Lung (tissue), 11 donors: ENCODE measurements at regions not wholly inside any gene's neighbourhood (a gene's known extent, or its start where the extent isn't known, plus 50 kb on each side); places are given as distances from the start of the nearest gene placed in this dataset.

Experiments used
- ATAC-seq: fragments of 200-7000 bp; cut with Tn5 transposase; one replicate; pipeline ENCODE4 v1.9.1; 2020; ENCODE audit warnings: moderate number of reproducible peaks; ENCODE audit not compliant: insufficient read depth, low FRiP score
- DNase-seq, 3 donors: peaks; one replicate each; pipeline ENCODE4 v3.0.0-alpha.2; 2013 to 2017
- H3K27ac ChIP-seq, 2 donors: one replicate each; pipeline ENCODE4 v1.5.1; 2013; ENCODE audit warnings: mild to moderate bottlenecking in 2 of 2, moderate library complexity in 2 of 2, control low read depth in 1 of 2, inconsistent platforms in 1 of 2, low read depth in 1 of 2, low read length in 1 of 2
- H3K27me3 ChIP-seq, 3 donors: one replicate each; pipeline ENCODE4 v1.5.1; 2013; ENCODE audit warnings: low read length in 2 of 3; ENCODE audit not compliant: control insufficient read depth in 3 of 3, insufficient read depth in 3 of 3
- H3K36me3 ChIP-seq, 4 donors: one replicate each; pipeline ENCODE4 v1.5.1; 2013; ENCODE audit warnings: low read length in 4 of 4, mild to moderate bottlenecking in 1 of 4, moderate library complexity in 1 of 4; ENCODE audit not compliant: control insufficient read depth in 4 of 4, insufficient read depth in 4 of 4
- H3K4me1 ChIP-seq, 5 donors: one replicate each; pipeline ENCODE4 v1.5.1; 2013; ENCODE audit warnings: low read length in 5 of 5, mild to moderate bottlenecking in 2 of 5, moderate library complexity in 1 of 5; ENCODE audit not compliant: control insufficient read depth in 5 of 5, insufficient read depth in 5 of 5
- H3K4me3 ChIP-seq: one replicate; pipeline ENCODE4 v1.5.1; 2013; ENCODE audit warnings: mild to moderate bottlenecking, control low read depth, moderate library complexity
- H3K9ac ChIP-seq, 2 donors: one replicate each; pipeline ENCODE4 v1.5.1; 2013; ENCODE audit warnings: low read length in 2 of 2, control low read depth in 1 of 2; ENCODE audit not compliant: insufficient read depth in 1 of 2
- H3K9me3 ChIP-seq, 4 donors: one replicate each; pipeline ENCODE4 v1.5.1; 2013; ENCODE audit warnings: low read length in 3 of 4, mild to moderate bottlenecking in 1 of 4, moderate library complexity in 1 of 4; ENCODE audit not compliant: control insufficient read depth in 4 of 4, insufficient read depth in 3 of 4
- CTCF ChIP-seq: IDR thresholded peaks from 2 replicates; pipeline ENCODE4 v1.5.1; 2012; ENCODE audit warnings: mild to moderate bottlenecking; ENCODE audit errors: control extremely low read depth, extremely low read depth
- WGBS, 2 donors: extraction: QIAGEN DNeasy Blood & Tissue Kit; methylation state at CpG; one replicate each; pipeline ENCODE4 v1.1.7; 2013; 5-methylcytosine and 5-hydroxymethylcytosine counted together
- donor health status: control.
- donor health status: control.
- donor health status: Bipolar disorder and iron deficiency.
- donor health status: healthy.
- donor health status: DM: yes; HTN: yes; CAD: no.

DNA sequence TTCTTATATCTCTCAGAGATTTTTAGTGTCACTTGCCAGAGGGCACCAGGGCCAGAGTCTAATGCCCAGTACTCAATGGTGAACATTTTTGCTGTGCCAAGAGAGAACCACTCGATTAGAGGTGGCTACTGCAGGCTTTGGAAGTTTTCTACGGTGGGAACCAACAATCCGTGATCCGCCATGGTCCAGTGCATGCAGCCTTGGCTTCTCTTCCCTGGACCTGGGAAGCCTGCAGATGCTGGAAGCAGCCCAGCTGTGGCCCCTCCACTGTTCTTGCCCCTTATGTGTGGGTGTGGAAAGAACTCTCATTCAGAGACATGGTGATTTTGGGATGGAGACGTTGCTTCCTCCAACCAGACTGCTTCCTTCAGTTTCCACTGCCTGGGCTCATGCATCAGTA lies 224.2 kb downstream of the TSHZ3 start:
- WGBS, 2 donors: 91 to 93% methylated on average over 5 of the region's 5 CpGs
- Histone ChIP-seq H3K36me3 (no peaks in the 10 kb centered on the region), H3K27ac (no peak overlapping the region), H3K4me1 (no peaks in the 10 kb centered on the region), H3K9ac (no peak overlapping the region), H3K27me3 (no peaks in the 10 kb centered on the region), H3K9me3 (no peaks in the 10 kb centered on the region), H3K4me3 (no peak overlapping the region)
- ATAC-seq (no peak), DNase-seq (no peak)
- TF ChIP-seq CTCF: no peak

DNA sequence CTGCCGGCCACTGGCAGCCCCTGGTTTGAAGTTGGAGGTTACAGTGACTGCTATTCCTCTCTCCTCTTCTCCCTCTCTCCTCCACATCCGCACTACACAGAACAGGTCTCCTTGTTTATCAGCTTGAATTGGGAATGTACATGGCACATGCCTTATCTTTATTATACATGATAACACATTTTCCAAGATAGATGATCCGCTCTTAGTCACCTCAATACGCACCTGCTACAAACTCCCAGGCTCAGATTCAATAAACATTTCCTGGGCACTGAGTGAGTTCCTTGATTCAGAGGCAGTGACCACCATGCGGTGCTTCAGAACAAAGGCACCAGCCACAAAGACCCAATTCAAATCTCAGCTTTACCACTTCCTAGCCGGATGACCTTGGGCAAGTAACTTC lies 227.7 kb downstream of the TSHZ3 start:
- H3K4me3 ChIP-seq: no peak overlapping the region
- DNase-seq: no peak
- TF ChIP-seq CTCF: no peak
- H3K4me1 ChIP-seq: peaks cover 0 to 14% (median 0%) of the 10 kb centered on the region in 5 donors
- WGBS, 2 donors: 91 to 98% methylated on average over 6 of the region's 6 CpGs
- no peaks in the 10 kb centered on the region for H3K27me3 ChIP-seq
- ATAC-seq: no peak
- no peaks in the 10 kb centered on the region for H3K36me3 ChIP-seq
- H3K9me3 ChIP-seq: no peaks in the 10 kb centered on the region
- H3K27ac ChIP-seq: no peak overlapping the region
- H3K9ac ChIP-seq: no peak overlapping the region

GRCh38 chr19:31120952-31121351 lies 228.3 kb downstream of the TSHZ3 start:
- no peak overlapping the region for H3K4me3 ChIP-seq
- H3K27ac ChIP-seq: no peak overlapping the region
- ATAC-seq (no peak), DNase-seq (no peak)
- peaks cover 0 to 14% (median 0%) of the 10 kb centered on the region in 5 donors for H3K4me1 ChIP-seq
- WGBS, 2 donors: 92 to 93% methylated on average over 6 of the region's 6 CpGs
- no peaks in the 10 kb centered on the region for H3K36me3 ChIP-seq
- no peaks in the 10 kb centered on the region for H3K9me3 ChIP-seq
- H3K9ac ChIP-seq: no peak overlapping the region
- H3K27me3 ChIP-seq: no peaks in the 10 kb centered on the region
- TF ChIP-seq CTCF: no peak

DNA sequence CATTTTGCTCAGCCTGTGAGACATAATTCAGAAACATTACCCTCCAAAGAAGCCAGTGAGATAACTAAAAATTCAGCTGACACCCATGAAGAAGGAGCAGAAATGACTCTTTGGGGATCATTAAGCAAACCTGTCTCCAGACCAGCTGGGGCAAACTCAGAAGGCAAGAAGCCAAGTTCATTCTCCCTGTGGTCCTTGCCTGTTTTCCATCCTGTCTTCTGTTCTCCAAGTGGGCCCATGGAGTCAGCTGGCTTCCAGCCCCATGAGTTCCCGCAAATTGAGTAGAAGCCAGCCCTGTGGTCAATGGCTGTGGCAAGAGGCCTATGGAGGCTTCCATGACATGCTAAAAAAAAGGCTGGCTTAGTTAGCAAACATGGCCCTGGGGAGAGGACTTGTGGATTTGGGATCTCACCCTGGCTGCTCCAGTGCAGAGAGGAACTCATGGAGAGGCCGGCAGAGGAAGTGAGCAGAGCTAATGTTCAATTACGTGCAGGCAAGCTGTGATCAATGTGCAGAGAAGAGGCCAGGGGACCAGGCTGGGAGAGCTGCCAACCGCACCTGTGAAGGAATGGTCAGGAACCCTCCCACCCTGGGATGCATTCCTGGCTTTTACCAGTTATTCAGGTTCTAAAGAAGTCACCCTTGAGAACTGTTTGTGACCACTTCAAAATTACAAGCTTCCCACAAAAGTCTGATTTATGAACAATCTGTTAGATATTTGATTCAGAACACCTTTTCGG lies 229.1 kb downstream of the TSHZ3 start:
- Histone ChIP-seq H3K27me3 (no peaks in the 10 kb centered on the region), H3K36me3 (no peaks in the 10 kb centered on the region), H3K27ac (no peak overlapping the region), H3K9me3 (no peaks in the 10 kb centered on the region), H3K4me1 (peaks cover 0 to 14% (median 0%) of the 10 kb centered on the region in 5 donors), H3K4me3 (no peak overlapping the region), H3K9ac (no peak overlapping the region)
- no peak for TF ChIP-seq CTCF
- 79 to 87% methylated on average over 5 of the region's 5 CpGs for WGBS, 2 donors
- peak in 2 of 3 donors; percentile 23 to 25 for DNase-seq
- ATAC-seq: no peak
